CD4-positive, alpha-beta T cell treated with Interleukin-12 subunit alpha and Interleukin-12 subunit beta, for 1 hour (primary cell): ENCODE measurements at regions not wholly inside any gene's neighbourhood (a gene's known extent, or its start where the extent isn't known, plus 50 kb on each side); places are given as distances from the start of the nearest gene placed in this dataset.

Experiments used
- DNase-seq: peaks from one replicate; pipeline ENCODE4 v3.0.0-alpha.2; 2020

- no peak for DNase-seq
These were observed 224.1 kb downstream of the SS18 start for GRCh38 chr18:25866331-25866730.

- no peak for DNase-seq
These were observed 227.4 kb downstream of the SS18 start for GRCh38 chr18:25862881-25863600.

GRCh38 chr18:25853691-25854433, 236.6 kb downstream of the SS18 start:
- no peak for DNase-seq

- DNase-seq: no peak
These were observed 246.6 kb downstream of the SS18 start for GRCh38 chr18:25843791-25844190.

- DNase-seq: no peak
These were observed 247.7 kb downstream of the SS18 start for GRCh38 chr18:25842665-25843064.

- no peak for DNase-seq
These were observed 256.4 kb downstream of the SS18 start for GRCh38 chr18:25834061-25834460.

GRCh38 chr18:25832001-25832604, 258.3 kb downstream of the SS18 start:
- DNase-seq: no peak

- DNase-seq: no peak
These were observed 259.1 kb downstream of the SS18 start for GRCh38 chr18:25831301-25831701.

GRCh38 chr18:25830787-25831186, 259.6 kb downstream of the SS18 start:
- no peak for DNase-seq

- no peak for DNase-seq
These were observed 262.4 kb downstream of the SS18 start for GRCh38 chr18:25827961-25828561.

- no peak for DNase-seq
These were observed 263.2 kb downstream of the SS18 start for GRCh38 chr18:25827228-25827627.

- DNase-seq: no peak
These were observed 263.6 kb downstream of the SS18 start for GRCh38 chr18:25826823-25827222.

- no peak for DNase-seq
These were observed 264.2 kb downstream of the SS18 start for GRCh38 chr18:25825979-25826776.

- no peak for DNase-seq
These were observed 265.4 kb downstream of the SS18 start for GRCh38 chr18:25825056-25825455.

GRCh38 chr18:25819746-25820363, 270.6 kb downstream of the SS18 start:
- no peak for DNase-seq

GRCh38 chr18:25818505-25818904, 271.9 kb downstream of the SS18 start:
- no peak for DNase-seq

- DNase-seq: no peak
These were observed 272.7 kb downstream of the SS18 start for GRCh38 chr18:25817546-25818237.

- DNase-seq: no peak
These were observed 274.8 kb downstream of the SS18 start for GRCh38 chr18:25815659-25816058.

- DNase-seq: no peak
These were observed 275.5 kb downstream of the SS18 start for GRCh38 chr18:25814841-25815458.

- DNase-seq: no peak
These were observed 277.3 kb downstream of the SS18 start for GRCh38 chr18:25813110-25813509.

- no peak for DNase-seq
These were observed 279.7 kb downstream of the SS18 start for GRCh38 chr18:25810736-25811135.
